GM10266 (cell line): ENCODE measurements at regions not wholly inside any gene's neighbourhood (a gene's known extent, or its start where the extent isn't known, plus 50 kb on each side); places are given as distances from the start of the nearest gene placed in this dataset.

Source experiments
- DNase-seq: peaks from one replicate; pipeline ENCODE4 v3.0.0; 2012; ENCODE audit errors: extremely low spot score
- CTCF ChIP-seq: IDR thresholded peaks from 2 replicates; pipeline ENCODE4 v1.5.1; 2012; ENCODE audit warnings: mild to moderate bottlenecking, low read depth; ENCODE audit not compliant: control insufficient read depth, insufficient read depth; ENCODE audit errors: missing control alignments

GRCh38 chr3:182722907-182723306 lies 70.4 kb upstream of the ATP11B start:
- DNase-seq, result no peak
- TF ChIP-seq CTCF, result no peak

- no peak for TF ChIP-seq CTCF
- no peak for DNase-seq
Observed at GRCh38 chr3:182723596-182723995, 69.7 kb upstream of the ATP11B start.

DNA sequence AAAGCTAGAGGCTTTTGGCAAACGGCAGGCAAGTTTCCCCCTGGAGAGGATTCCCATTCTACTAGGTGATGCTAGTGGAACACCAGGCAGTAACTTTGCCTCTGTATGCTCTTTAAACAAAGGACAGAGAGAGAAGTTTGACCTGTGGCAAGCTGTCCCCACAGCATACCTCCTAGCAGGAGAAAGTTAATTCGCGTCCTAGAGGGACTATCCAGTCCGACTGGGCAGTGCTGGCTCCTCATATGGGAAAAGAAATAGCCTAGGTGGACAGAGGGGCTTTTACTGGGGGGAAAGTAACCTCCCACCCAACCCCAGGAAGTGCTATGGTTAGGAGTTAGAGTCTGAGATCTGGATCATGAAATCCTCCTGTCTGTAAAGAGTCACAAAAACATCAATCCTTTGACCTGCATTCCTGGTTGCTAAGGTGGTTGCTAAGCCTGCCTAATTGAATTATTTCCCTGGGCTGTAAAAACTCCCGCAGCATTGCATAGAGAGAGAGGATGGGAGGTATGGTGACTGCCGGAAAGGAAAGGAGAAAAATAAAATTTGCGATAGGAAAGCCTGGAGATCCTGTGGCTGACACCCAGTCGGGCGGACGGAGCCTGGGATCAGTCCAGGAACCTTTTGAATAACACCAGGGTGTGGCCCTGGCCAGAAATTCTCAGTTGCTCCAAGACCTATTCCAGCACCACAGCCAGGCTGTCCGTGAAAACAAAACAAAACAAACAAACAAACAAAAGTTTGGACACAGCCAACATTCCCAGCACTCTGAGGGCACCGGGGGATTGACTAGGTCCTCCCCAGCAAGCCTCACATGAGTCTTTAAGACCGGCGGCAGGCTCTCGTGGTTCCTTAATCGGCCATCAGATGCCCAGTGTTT lies 67.7 kb upstream of the ATP11B start:
- no peak for DNase-seq
- TF ChIP-seq CTCF, result no peak

DNA sequence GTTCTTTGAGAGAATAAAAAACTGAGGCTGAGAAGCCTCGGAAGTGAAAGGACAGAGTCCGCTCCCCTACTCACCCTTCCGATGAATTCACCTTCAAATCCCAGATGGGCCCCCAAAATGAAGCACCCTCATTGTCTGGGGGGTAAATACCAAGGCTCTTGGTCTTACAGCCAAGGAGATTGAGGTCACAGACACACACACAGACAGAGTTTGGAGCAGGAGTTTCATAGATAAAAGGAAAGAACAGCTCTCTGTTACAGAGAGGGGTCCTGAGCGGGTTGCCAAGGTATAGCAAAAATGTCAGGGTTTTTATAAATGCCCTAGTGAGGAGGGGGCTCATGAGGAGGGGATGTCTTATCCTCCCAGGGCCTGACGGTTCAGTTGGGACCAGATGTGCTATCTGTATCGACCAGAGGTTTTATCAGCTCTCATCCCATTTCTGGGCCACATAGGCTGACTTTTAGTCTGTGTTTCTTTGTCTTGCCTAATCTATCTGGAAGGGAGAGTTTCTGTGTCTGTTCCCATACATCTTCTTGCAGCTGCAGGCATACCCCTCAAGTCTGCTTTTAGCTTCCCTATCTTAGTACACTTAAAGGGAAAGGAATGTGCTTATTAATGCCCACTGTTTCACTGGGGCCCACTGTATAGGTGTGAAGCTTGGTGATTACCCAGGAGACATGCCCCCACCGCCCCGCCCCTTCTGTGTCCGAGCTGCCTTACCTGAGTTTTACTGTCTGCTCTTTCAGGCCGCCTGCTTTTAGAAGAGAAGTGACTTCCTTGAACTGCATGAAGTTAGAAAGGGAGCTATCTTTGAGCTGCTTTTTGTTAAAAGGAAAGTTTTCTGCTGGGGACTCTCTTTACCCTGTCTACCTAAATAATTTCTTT lies 66.8 kb upstream of the ATP11B start:
- no peak for DNase-seq
- TF ChIP-seq CTCF, result no peak

- DNase-seq, result no peak
- no peak for TF ChIP-seq CTCF
Observed at GRCh38 chr3:182728238-182728637, 65.1 kb upstream of the ATP11B start.

GRCh38 chr3:182729903-182730674 lies 63.2 kb upstream of the ATP11B start:
- no peak for TF ChIP-seq CTCF
- peak; percentile 72 for DNase-seq
